ENCODE measurements at regions not wholly inside any gene's neighbourhood (a gene's known extent, or its start where the extent isn't known, plus 50 kb on each side); places are given as distances from the start of the nearest gene placed in this dataset.

GRCh38 chr12:4091016-4091743 lies 182.4 kb upstream of the CCND2 start:
- DNase-seq: no peak

- DNase-seq: no peak
Measured at GRCh38 chr12:4089956-4090355, 183.6 kb upstream of the CCND2 start.

- DNase-seq: no peak
Measured at GRCh38 chr12:4089121-4089606, 184.4 kb upstream of the CCND2 start.

- no peak for DNase-seq
Measured at GRCh38 chr12:4088451-4088850, 185.1 kb upstream of the CCND2 start.

GRCh38 chr12:4086481-4086880 lies 187.1 kb upstream of the CCND2 start:
- DNase-seq: no peak

- no peak for DNase-seq
Measured at GRCh38 chr12:4084573-4084972, 189.0 kb upstream of the CCND2 start.

- DNase-seq: no peak
Measured at GRCh38 chr12:4082809-4083403, 190.7 kb upstream of the CCND2 start.

- DNase-seq: no peak
Measured at GRCh38 chr12:4080213-4080612, 193.3 kb upstream of the CCND2 start.

- no peak for DNase-seq
Measured at GRCh38 chr12:4074129-4074528, 199.4 kb upstream of the CCND2 start.

- DNase-seq: no peak
Measured at GRCh38 chr12:4069670-4070010, 196.4 kb upstream of the PARP11 start.

GRCh38 chr12:4068981-4069669 lies 195.9 kb upstream of the PARP11 start:
- DNase-seq: no peak

- no peak for DNase-seq
Measured at GRCh38 chr12:4064008-4064407, 190.8 kb upstream of the PARP11 start.

GRCh38 chr12:4059898-4060568 lies 186.8 kb upstream of the PARP11 start:
- DNase-seq: no peak

GRCh38 chr12:4056910-4057845 lies 184.0 kb upstream of the PARP11 start:
- no peak for DNase-seq

- DNase-seq: no peak
Measured at GRCh38 chr12:4054630-4055029, 181.4 kb upstream of the PARP11 start.

GRCh38 chr12:4052691-4053090 lies 179.5 kb upstream of the PARP11 start:
- DNase-seq: no peak

- DNase-seq: no peak
Measured at GRCh38 chr12:4051596-4051995, 178.4 kb upstream of the PARP11 start.

GRCh38 chr12:4050340-4050739 lies 177.1 kb upstream of the PARP11 start:
- no peak for DNase-seq

GRCh38 chr12:4049298-4050080 lies 176.3 kb upstream of the PARP11 start:
- no peak for DNase-seq

- DNase-seq: no peak
Measured at GRCh38 chr12:4047421-4047820, 174.2 kb upstream of the PARP11 start.

GRCh38 chr12:4046495-4046840 lies 173.3 kb upstream of the PARP11 start:
- DNase-seq: no peak
